CD4-positive, alpha-beta T cell (primary cell): ENCODE measurements at regions not wholly inside any gene's neighbourhood (a gene's known extent, or its start where the extent isn't known, plus 50 kb on each side); places are given as distances from the start of the nearest gene placed in this dataset.

Experiments
- ATAC-seq: fragments of 200-7000 bp; cut with Tn5 transposase; one replicate; pipeline ENCODE4 v1.10.0; 2022; ENCODE audit warnings: mild to moderate bottlenecking; ENCODE audit not compliant: poor library complexity
- CTCF ChIA-PET: fragments of 350-600 bp; sonication (Branson Sonifier 250); formaldehyde crosslinking; loops from one replicate; lab custom pipeline; 2021; ENCODE audit warnings: antibody characterized with exemption, inconsistent platforms; lab: Charles Lee
- POLR2A ChIA-PET: fragments of 350-600 bp; sonication (Branson Sonifier 250); formaldehyde crosslinking; loops from one replicate; lab custom pipeline; 2021; ENCODE audit warnings: antibody characterized with exemption, inconsistent platforms; lab: Charles Lee
- DNase-seq, 14 experiments: peaks; one replicate each; pipeline ENCODE4 v3.0.0-alpha.2; 2013 to 2020; ENCODE audit warnings: mixed read lengths in 2 of 14
- H3K27ac ChIP-seq, 2 donors: one replicate each; pipeline versions ENCODE4 v1.5.1 to v1.7.0; 2013; ENCODE audit warnings: low read length in 2 of 2, low read depth in 1 of 2, mild to moderate bottlenecking in 1 of 2
- H3K27me3 ChIP-seq, 2 experiments: 1 replicate in 1 of 2; 2 replicates in 1 of 2; pipeline versions ENCODE4 v1.6.1 to v1.7.0; 2013; ENCODE audit warnings: low read length in 2 of 2, control low read depth in 1 of 2, mild to moderate bottlenecking in 1 of 2, moderate library complexity in 1 of 2; ENCODE audit not compliant: insufficient read depth in 2 of 2, control insufficient read depth in 1 of 2
- H3K36me3 ChIP-seq: one replicate; pipeline ENCODE4 v1.6.1; 2013; ENCODE audit warnings: low read length, control low read depth; ENCODE audit not compliant: insufficient read depth
- H3K4me1 ChIP-seq: one replicate; pipeline ENCODE4 v1.6.1; 2013; ENCODE audit warnings: low read length, control low read depth; ENCODE audit not compliant: insufficient read depth
- H3K4me3 ChIP-seq: one replicate; pipeline ENCODE4 v1.5.1; 2013; ENCODE audit warnings: mild to moderate bottlenecking, low read length, moderate library complexity
- H3K9me3 ChIP-seq, 2 experiments: 1 replicate in 1 of 2; 2 replicates in 1 of 2; pipeline versions ENCODE4 v1.6.1 to v1.7.0; 2013; ENCODE audit warnings: low read length in 2 of 2, mild to moderate bottlenecking in 2 of 2, control low read depth in 1 of 2, moderate library complexity in 1 of 2; ENCODE audit not compliant: control insufficient read depth in 1 of 2, insufficient read depth in 1 of 2
- H3K27ac Mint-ChIP-seq: one replicate; pipeline ENCODE4 v1.8.0; 2020; ENCODE audit warnings: mixed read lengths
- H3K27me3 Mint-ChIP-seq: one replicate; pipeline ENCODE4 v1.8.0; 2021; ENCODE audit warnings: mixed read lengths
- H3K36me3 Mint-ChIP-seq: one replicate; pipeline ENCODE4 v1.8.0; 2021; ENCODE audit warnings: low read depth, mixed read lengths
- H3K4me1 Mint-ChIP-seq: one replicate; pipeline ENCODE4 v1.8.0; 2021; ENCODE audit warnings: low read depth, mixed read lengths
- H3K4me3 Mint-ChIP-seq: one replicate; pipeline ENCODE4 v1.8.0; 2020; ENCODE audit warnings: mild to moderate bottlenecking, mixed read lengths
- H3K9me3 Mint-ChIP-seq: one replicate; pipeline ENCODE4 v1.8.0; 2020; ENCODE audit warnings: mixed read lengths
- CTCF ChIP-seq: fragments of 200-600 bp; IDR thresholded peaks from one replicate; pipeline ENCODE4 v1.8.0; 2022; ENCODE audit warnings: antibody characterized with exemption, mild to moderate bottlenecking
- intact Hi-C, 2 experiments: fragments of 100-400 bp; cut with DNase I in 1 of 2; cut with micrococcal nuclease in 1 of 2; formaldehyde crosslinking; loops; one replicate each; pipeline versions ENCODE4 v1.15.1 to v1.9.0; 2023 to 2025; cut with DNase I, micrococcal nuclease

GRCh38 chr3:80040067-80040466 lies 272.3 kb upstream of the ROBO1 start:
- ATAC-seq (no peak), DNase-seq (no peak)
- no peak overlapping the region for H3K4me3 Mint-ChIP-seq
- Histone ChIP-seq H3K36me3 (no peaks in the 10 kb centered on the region), H3K4me1 (no peaks in the 10 kb centered on the region), H3K9me3 (no peaks in the 10 kb centered on the region), H3K27ac (no peak overlapping the region), H3K27me3 (no peaks in the 10 kb centered on the region), H3K4me3 (no peak overlapping the region)
- CTCF ChIA-PET = no interaction called here
- no peaks in the 10 kb centered on the region for H3K27me3 Mint-ChIP-seq
- peaks cover 15% of the 10 kb centered on the region for H3K9me3 Mint-ChIP-seq
- H3K4me1 Mint-ChIP-seq = no peaks in the 10 kb centered on the region
- no peak overlapping the region for H3K27ac Mint-ChIP-seq
- intact Hi-C loops = no loop called here
- no peak for TF ChIP-seq CTCF
- H3K36me3 Mint-ChIP-seq = no peaks in the 10 kb centered on the region
- POLR2A ChIA-PET = no interaction called here

GRCh38 chr3:80036176-80036575 lies 268.4 kb upstream of the ROBO1 start:
- Histone ChIP-seq H3K27ac (no peak overlapping the region), H3K4me1 (no peaks in the 10 kb centered on the region), H3K9me3 (no peaks in the 10 kb centered on the region), H3K27me3 (no peaks in the 10 kb centered on the region), H3K36me3 (no peaks in the 10 kb centered on the region), H3K4me3 (no peak overlapping the region)
- Mint-ChIP-seq H3K9me3 (peaks cover 16% of the 10 kb centered on the region), H3K27ac (no peak overlapping the region), H3K27me3 (no peaks in the 10 kb centered on the region), H3K4me3 (no peak overlapping the region), H3K36me3 (no peaks in the 10 kb centered on the region), H3K4me1 (no peaks in the 10 kb centered on the region)
- intact Hi-C loops = no loop called here
- POLR2A ChIA-PET = no interaction called here
- TF ChIP-seq CTCF = no peak
- CTCF ChIA-PET = no interaction called here
- no peak for ATAC-seq
- no peak for DNase-seq

GRCh38 chr3:80035021-80035420 lies 267.2 kb upstream of the ROBO1 start:
- H3K4me3 Mint-ChIP-seq = no peak overlapping the region
- ATAC-seq = no peak
- H3K36me3 Mint-ChIP-seq = no peaks in the 10 kb centered on the region
- no peaks in the 10 kb centered on the region for H3K9me3 ChIP-seq
- intact Hi-C loops = no loop called here
- H3K36me3 ChIP-seq = no peaks in the 10 kb centered on the region
- no peak for TF ChIP-seq CTCF
- H3K27ac Mint-ChIP-seq = no peak overlapping the region
- no peaks in the 10 kb centered on the region for H3K27me3 Mint-ChIP-seq
- H3K4me3 ChIP-seq = no peak overlapping the region
- H3K27me3 ChIP-seq = no peaks in the 10 kb centered on the region
- no peaks in the 10 kb centered on the region for H3K4me1 Mint-ChIP-seq
- POLR2A ChIA-PET = no interaction called here
- H3K9me3 Mint-ChIP-seq = peaks cover 14% of the 10 kb centered on the region
- no peak overlapping the region for H3K27ac ChIP-seq
- DNase-seq = no peak
- H3K4me1 ChIP-seq = no peaks in the 10 kb centered on the region
- CTCF ChIA-PET = no interaction called here
